K562 (cell line): ENCODE measurements at regions not wholly inside any gene's neighbourhood (a gene's known extent, or its start where the extent isn't known, plus 50 kb on each side); places are given as distances from the start of the nearest gene placed in this dataset.
A peak's percentile ranks its signal among the peaks of the same experiment; 100 is the strongest.

Source experiments
- E2F3 ChIP-seq: fragments of 250-450 bp; sonication (Bioruptor Pico); IDR thresholded peaks from 2 replicates; pipeline ENCODE4 v1.4.0; 2020; ENCODE audit warnings: mild to moderate bottlenecking
- ELF2 ChIP-seq: fragments of 250-450 bp; sonication (Bioruptor Pico); IDR thresholded peaks from 2 replicates; pipeline ENCODE4 v1.5.0; 2021; ENCODE audit warnings: mild to moderate bottlenecking
- IFI16 ChIP-seq: fragments of 250-450 bp; sonication (Bioruptor Pico); IDR thresholded peaks from 2 replicates; pipeline ENCODE4 v2.1.2; 2022; ENCODE audit warnings: mild to moderate bottlenecking, inconsistent platforms
- KDM1A ChIP-seq, 2 experiments: fragments of 450-650 bp; IDR thresholded peaks; 2 replicates each; pipeline ENCODE4 v1.6.1; 2016; ENCODE audit warnings: mild to moderate bottlenecking in 2 of 2
- NCOA1 ChIP-seq: fragments of 450-650 bp; IDR thresholded peaks from 2 replicates; pipeline ENCODE4 v1.6.1; 2016; ENCODE audit warnings: low read depth
- STAT5B ChIP-seq: fragments of 250-450 bp; sonication (Bioruptor Pico); IDR thresholded peaks from 2 replicates; pipeline ENCODE4 v1.8.0; 2021; ENCODE audit warnings: mild to moderate bottlenecking, inconsistent platforms
- TAF15 ChIP-seq: fragments of 200-400 bp; formaldehyde crosslinking; IDR thresholded peaks from 2 replicates; pipeline ENCODE4 v1.6.1; 2017; ENCODE audit warnings: mild to moderate bottlenecking, low read depth, low read length, moderate library complexity
- TAL1 ChIP-seq: fragments of 450-650 bp; IDR thresholded peaks from 2 replicates; pipeline ENCODE4 v1.6.1; 2016; ENCODE audit warnings: mild to moderate bottlenecking
- ZNF165 ChIP-seq: fragments of 250-450 bp; sonication (Bioruptor Pico); IDR thresholded peaks from 2 replicates; pipeline ENCODE4 v1.4.0; 2020; ENCODE audit warnings: borderline replicate concordance
- ZNF197 ChIP-seq: fragments of 200-800 bp; sonication (Bioruptor generic); IDR thresholded peaks from 2 replicates; pipeline ENCODE4 v1.6.1; 2016; ENCODE audit warnings: low read depth, missing genetic modification characterization, missing compliant biosample characterization
- ZNF511 ChIP-seq: sonication (generic); formaldehyde crosslinking; IDR thresholded peaks from 2 replicates; pipeline ENCODE4 v1.8.0; 2022; ENCODE audit warnings: mild to moderate bottlenecking, missing genetic modification reagents
- ZNF77 ChIP-seq: fragments of 250-450 bp; sonication (Bioruptor Pico); IDR thresholded peaks from 2 replicates; pipeline ENCODE4 v1.5.0; 2020
- TF ChIP-seq, protein P1 (sequence below), 2 experiments: fragments of 450-650 bp; formaldehyde crosslinking in 1 of 2; IDR thresholded peaks; 2 replicates each; pipeline versions ENCODE4 v1.4.0 to v1.6.1; 2014 to 2020; ENCODE audit warnings: mild to moderate bottlenecking in 2 of 2, borderline replicate concordance in 1 of 2, low read depth in 1 of 2
- TF ChIP-seq, protein P2 (sequence below): fragments of 250-450 bp; sonication (Bioruptor Pico); IDR thresholded peaks from 2 replicates; pipeline ENCODE4 v1.8.0; 2021; ENCODE audit warnings: moderate library complexity, mild to moderate bottlenecking, inconsistent platforms
- TF ChIP-seq, protein P3 (sequence below): fragments of 250-450 bp; sonication (Bioruptor Pico); IDR thresholded peaks from 2 replicates; pipeline ENCODE4 v1.8.0; 2021; ENCODE audit warnings: borderline replicate concordance, mild to moderate bottlenecking, moderate library complexity; ENCODE audit not compliant: poor library complexity, severe bottlenecking

- TF ChIP-seq ELF2 (CRISPR knock-in tag) (peak; percentile 55; the same call in 1 of the 2 replicates), NCOA1 (no peak), TAF15 (no peak), TAL1 (peak; percentile 94), IFI16 (peak; percentile 98), E2F3 (peak; percentile 89), STAT5B (CRISPR knock-in tag) (peak; percentile 79; the same call in 1 of the 2 replicates), ZNF511 (CRISPR knock-in tag) (no peak), ZNF165 (CRISPR knock-in tag) (peak; percentile 98), KDM1A (IDR thresholded peaks at IDR 0.05) (peak in 1 of 2 experiments; percentile 19; a peak in 2 of 4 replicates), ZNF77 (CRISPR knock-in tag) (peak; percentile 48; the same call in 1 of the 2 replicates), ZNF197 (peak; percentile 80; the same call in 1 of the 2 replicates)
- TF ChIP-seq, protein P1, sequence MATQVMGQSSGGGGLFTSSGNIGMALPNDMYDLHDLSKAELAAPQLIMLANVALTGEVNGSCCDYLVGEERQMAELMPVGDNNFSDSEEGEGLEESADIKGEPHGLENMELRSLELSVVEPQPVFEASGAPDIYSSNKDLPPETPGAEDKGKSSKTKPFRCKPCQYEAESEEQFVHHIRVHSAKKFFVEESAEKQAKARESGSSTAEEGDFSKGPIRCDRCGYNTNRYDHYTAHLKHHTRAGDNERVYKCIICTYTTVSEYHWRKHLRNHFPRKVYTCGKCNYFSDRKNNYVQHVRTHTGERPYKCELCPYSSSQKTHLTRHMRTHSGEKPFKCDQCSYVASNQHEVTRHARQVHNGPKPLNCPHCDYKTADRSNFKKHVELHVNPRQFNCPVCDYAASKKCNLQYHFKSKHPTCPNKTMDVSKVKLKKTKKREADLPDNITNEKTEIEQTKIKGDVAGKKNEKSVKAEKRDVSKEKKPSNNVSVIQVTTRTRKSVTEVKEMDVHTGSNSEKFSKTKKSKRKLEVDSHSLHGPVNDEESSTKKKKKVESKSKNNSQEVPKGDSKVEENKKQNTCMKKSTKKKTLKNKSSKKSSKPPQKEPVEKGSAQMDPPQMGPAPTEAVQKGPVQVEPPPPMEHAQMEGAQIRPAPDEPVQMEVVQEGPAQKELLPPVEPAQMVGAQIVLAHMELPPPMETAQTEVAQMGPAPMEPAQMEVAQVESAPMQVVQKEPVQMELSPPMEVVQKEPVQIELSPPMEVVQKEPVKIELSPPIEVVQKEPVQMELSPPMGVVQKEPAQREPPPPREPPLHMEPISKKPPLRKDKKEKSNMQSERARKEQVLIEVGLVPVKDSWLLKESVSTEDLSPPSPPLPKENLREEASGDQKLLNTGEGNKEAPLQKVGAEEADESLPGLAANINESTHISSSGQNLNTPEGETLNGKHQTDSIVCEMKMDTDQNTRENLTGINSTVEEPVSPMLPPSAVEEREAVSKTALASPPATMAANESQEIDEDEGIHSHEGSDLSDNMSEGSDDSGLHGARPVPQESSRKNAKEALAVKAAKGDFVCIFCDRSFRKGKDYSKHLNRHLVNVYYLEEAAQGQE (IDR thresholded peaks at IDR 0.05; ENCODE audit: borderline replicate concordance): no peak
- TF ChIP-seq, protein P1 (CRISPR knock-in tag; IDR thresholded peaks at IDR 0.05; ENCODE audit: low read depth): peak; percentile 75; the same call in 1 of the 2 replicates
- TF ChIP-seq, protein P2, sequence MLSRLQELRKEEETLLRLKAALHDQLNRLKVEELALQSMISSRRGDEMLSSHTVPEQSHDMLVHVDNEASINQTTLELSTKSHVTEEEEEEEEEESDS (CRISPR knock-in tag): peak; percentile 79
- TF ChIP-seq, protein P3, sequence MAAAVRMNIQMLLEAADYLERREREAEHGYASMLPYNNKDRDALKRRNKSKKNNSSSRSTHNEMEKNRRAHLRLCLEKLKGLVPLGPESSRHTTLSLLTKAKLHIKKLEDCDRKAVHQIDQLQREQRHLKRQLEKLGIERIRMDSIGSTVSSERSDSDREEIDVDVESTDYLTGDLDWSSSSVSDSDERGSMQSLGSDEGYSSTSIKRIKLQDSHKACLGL (CRISPR knock-in tag): peak; percentile 91
Measured at GRCh38 chr13:64274481-64275217, 2859.0 kb upstream of the PCDH20 start (continued).
